ENCODE measurements at regions not wholly inside any gene's neighbourhood (a gene's known extent, or its start where the extent isn't known, plus 50 kb on each side); places are given as distances from the start of the nearest gene placed in this dataset.

DNA sequence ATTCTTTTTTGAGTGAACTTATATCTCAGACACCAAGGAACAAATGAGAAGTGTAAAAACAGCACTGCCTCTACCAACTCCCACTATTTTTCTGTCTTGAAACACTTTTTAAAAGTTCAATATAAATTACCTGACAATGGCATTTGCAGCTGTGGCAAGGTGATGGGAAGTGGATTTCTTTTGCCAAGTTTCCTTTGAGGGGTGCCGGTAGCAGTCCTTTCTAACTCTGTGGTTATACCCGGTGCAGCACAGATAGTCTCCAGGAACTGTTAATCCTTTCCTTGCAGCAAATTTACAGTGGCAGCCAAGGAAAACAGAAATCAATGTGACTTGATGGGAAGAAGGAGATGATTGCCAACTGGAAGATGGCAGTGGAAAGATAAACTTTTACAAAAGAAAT lies 243.7 kb downstream of the BCAT1 start:
- TF ChIP-seq, protein P1, sequence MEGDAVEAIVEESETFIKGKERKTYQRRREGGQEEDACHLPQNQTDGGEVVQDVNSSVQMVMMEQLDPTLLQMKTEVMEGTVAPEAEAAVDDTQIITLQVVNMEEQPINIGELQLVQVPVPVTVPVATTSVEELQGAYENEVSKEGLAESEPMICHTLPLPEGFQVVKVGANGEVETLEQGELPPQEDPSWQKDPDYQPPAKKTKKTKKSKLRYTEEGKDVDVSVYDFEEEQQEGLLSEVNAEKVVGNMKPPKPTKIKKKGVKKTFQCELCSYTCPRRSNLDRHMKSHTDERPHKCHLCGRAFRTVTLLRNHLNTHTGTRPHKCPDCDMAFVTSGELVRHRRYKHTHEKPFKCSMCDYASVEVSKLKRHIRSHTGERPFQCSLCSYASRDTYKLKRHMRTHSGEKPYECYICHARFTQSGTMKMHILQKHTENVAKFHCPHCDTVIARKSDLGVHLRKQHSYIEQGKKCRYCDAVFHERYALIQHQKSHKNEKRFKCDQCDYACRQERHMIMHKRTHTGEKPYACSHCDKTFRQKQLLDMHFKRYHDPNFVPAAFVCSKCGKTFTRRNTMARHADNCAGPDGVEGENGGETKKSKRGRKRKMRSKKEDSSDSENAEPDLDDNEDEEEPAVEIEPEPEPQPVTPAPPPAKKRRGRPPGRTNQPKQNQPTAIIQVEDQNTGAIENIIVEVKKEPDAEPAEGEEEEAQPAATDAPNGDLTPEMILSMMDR (IDR thresholded peaks at IDR 0.05; ENCODE audit: low read length) = no peak
- no peak for TF ChIP-seq EZH2 (IDR thresholded peaks at IDR 0.05; ENCODE audit: borderline replicate concordance, low read length)
